Endothelial cell of umbilical vein (primary cell): ENCODE measurements at regions not wholly inside any gene's neighbourhood (a gene's known extent, or its start where the extent isn't known, plus 50 kb on each side); places are given as distances from the start of the nearest gene placed in this dataset.

Source experiments
- CTCF ChIP-seq, 2 donors: IDR thresholded peaks; 1 replicate in 1 of 2; 2 replicates in 1 of 2; pipeline ENCODE4 v1.5.1; 2011; ENCODE audit warnings: low read length in 2 of 2, mild to moderate bottlenecking in 2 of 2, moderate library complexity in 2 of 2, control low read depth in 1 of 2, inconsistent platforms in 1 of 2, low read depth in 1 of 2; ENCODE audit not compliant: insufficient read depth in 1 of 2; ENCODE audit errors: extremely low read depth in 1 of 2
- EZH2 ChIP-seq: IDR thresholded peaks from 2 replicates; pipeline ENCODE4 v1.6.1; 2012; ENCODE audit warnings: borderline replicate concordance, low read depth, mild to moderate bottlenecking, moderate library complexity, low read length, inconsistent platforms; ENCODE audit not compliant: severe bottlenecking
- FOS ChIP-seq: IDR thresholded peaks from 2 replicates; pipeline ENCODE4 v1.6.1; 2011; ENCODE audit warnings: mild to moderate bottlenecking, low read length, moderate library complexity, borderline replicate concordance; ENCODE audit not compliant: insufficient read depth
- GATA2 ChIP-seq: IDR thresholded peaks from 2 replicates; pipeline ENCODE4 v1.7.0; 2011; ENCODE audit warnings: low read depth, mild to moderate bottlenecking, moderate library complexity, mixed read lengths, low read length; ENCODE audit not compliant: insufficient read length, insufficient read depth
- JUN ChIP-seq: IDR thresholded peaks from 2 replicates; pipeline ENCODE4 v1.6.1; 2011; ENCODE audit warnings: borderline replicate concordance, low read depth; ENCODE audit not compliant: insufficient read length, insufficient read depth
- MAX ChIP-seq: IDR thresholded peaks from 2 replicates; pipeline ENCODE4 v1.6.1; 2011; ENCODE audit not compliant: insufficient read depth, insufficient read length
- MYC ChIP-seq: IDR thresholded peaks from one replicate; pipeline ENCODE4 v1.6.1; 2011; ENCODE audit warnings: mild to moderate bottlenecking, low read depth, low read length
- POLR2A ChIP-seq: IDR thresholded peaks from 2 replicates; pipeline ENCODE4 v1.6.1; 2012; ENCODE audit warnings: low read depth, mild to moderate bottlenecking, control low read depth, low read length
- POLR2AphosphoS5 ChIP-seq: IDR thresholded peaks from 2 replicates; pipeline ENCODE4 v1.6.1; 2012; ENCODE audit warnings: low read depth, mild to moderate bottlenecking, control low read depth, low read length, moderate library complexity; ENCODE audit not compliant: insufficient read depth

GRCh38 chr4:123077330-123077729 is 154.9 kb upstream of the NUDT6 start:
- no peak for TF ChIP-seq CTCF (IDR thresholded peaks at IDR 0.05; ENCODE audit: extremely low read depth in 1 of 2, insufficient read depth in 1 of 2, low read depth in 1 of 2, low read length in 2 of 2)
- TF ChIP-seq MAX, result no peak
- TF ChIP-seq POLR2AphosphoS5, result no peak
- no peak for TF ChIP-seq FOS
- TF ChIP-seq JUN, result no peak
- TF ChIP-seq EZH2, result no peak
- no peak for TF ChIP-seq POLR2A
- no peak for TF ChIP-seq MYC
- TF ChIP-seq GATA2, result no peak
